HG03064 (cell line): ENCODE measurements at regions not wholly inside any gene's neighbourhood (a gene's known extent, or its start where the extent isn't known, plus 50 kb on each side); places are given as distances from the start of the nearest gene placed in this dataset.

Experiments
- ATAC-seq: cut with Tn5 transposase; IDR thresholded peaks from one replicate; pipeline ENCODE4 v1.9.1; 2021; ENCODE audit warnings: low read depth; ENCODE audit not compliant: unreplicated experiment

GRCh38 chr12:131370321-131370720 is 340.6 kb upstream of the SFSWAP start:
- no peak for ATAC-seq

- ATAC-seq = no peak
These were observed 340.0 kb upstream of the SFSWAP start for GRCh38 chr12:131370791-131371347.

DNA sequence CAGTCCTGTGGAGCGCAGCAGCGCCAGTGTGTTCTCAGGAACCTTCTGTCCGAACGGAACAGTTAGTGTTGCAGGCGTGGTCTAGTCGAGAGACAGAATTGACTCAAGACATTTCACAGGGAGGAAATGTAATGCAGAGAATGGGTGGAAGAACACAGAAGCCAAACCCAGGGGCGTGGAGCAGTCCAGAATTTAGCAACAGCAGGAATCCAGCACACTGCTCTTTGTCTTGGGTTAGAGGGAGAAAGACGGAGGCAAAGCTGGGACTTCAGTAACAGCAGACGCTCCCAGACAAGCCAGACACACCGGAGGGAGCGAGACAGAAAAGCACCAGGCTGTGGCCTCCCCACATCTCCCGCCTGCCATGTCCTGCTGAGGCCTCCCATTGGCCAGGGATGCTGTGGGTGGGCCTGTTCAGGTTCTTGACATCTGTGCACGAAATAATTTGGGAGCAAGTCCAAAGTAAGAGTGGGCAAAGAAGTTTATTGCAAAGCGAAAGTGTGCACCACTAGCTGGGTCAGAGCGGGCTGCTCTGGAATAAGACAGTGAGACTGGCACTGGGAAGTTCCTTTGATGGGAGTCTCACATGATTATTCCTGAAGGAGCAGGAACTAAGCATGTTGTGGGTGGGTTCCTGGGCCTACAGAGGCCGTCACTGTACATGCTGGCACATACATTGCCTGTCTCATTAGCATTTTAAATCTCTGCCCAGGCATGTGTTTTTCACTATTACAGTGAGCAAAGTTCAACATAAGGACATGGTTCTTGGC is 339.3 kb upstream of the SFSWAP start:
- no peak for ATAC-seq

- ATAC-seq = no peak
These were observed 338.8 kb upstream of the SFSWAP start for GRCh38 chr12:131372171-131372475.

DNA sequence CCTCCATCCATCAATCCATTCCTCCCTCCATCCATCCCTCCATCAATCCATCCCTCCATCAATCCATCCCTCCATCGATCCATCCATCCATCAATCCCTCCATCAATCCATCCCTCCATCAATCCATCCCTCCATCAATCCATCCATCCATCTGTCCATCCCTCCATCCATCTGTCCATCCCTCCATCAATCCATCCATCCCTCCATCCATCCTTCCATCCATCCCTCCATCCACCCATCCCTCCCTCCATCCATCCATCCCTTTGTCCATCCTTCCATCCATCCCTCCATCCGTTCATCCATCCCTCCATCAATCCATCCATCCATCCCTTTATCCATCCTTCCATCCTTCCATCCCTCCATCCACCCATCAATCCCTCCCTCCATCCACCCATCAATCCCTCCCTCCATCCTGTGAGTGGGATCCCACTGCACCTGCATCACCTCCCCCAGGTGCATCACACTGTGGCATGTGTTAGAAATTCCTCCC is 338.1 kb upstream of the SFSWAP start:
- ATAC-seq = no peak

DNA sequence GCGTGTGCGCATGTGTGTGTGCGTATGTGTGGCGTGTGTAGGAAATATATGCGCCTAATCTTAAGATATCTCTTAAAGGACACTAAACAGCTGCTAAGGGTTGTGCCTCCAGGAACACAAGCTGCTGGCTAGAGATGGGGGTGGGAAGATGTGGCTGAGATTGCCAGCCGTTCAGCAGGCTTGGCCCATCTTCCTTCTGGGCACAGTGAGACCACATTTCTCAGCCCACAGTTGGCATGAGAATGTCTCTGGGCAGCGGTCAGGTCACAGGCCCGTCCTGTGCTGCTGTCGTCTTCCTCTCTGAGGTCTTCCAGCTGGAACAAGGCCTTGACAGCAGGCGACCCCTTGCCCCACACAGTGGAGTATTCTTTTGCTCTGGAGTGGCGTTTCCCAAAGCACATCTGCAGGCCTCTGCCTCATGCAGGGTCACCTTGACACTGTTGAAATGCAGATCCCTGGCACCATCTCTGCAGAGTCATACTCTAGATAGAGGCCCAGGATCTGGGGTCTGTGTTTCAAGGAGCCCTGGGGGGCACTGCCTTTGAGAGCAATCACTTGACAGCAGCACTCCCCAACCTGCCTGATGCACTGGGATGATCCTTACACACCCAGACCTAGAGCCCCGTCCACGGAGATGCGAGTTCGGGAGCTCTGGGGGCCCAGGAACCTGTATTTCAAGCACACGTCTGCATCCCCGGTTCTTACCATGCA is 335.5 kb upstream of the SFSWAP start:
- no peak for ATAC-seq

DNA sequence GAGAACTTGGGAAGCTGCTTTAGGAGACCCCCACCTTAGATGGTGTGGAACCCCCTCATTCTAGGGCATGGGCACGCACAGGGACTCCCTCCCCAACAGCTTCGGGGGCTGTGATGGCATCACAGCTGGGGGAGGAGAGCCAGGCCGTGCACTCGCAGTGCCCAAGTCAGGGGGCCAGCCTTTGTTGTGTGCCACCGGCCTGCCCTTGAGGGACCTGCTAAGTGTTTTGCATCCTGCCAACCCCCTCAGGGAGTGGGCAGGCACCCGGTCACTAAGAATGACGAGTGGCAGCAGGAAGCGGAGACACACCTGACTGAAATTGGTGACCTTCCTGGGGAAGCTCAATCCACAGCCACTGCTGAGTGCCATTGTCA is 334.9 kb upstream of the SFSWAP start:
- ATAC-seq = no peak

DNA sequence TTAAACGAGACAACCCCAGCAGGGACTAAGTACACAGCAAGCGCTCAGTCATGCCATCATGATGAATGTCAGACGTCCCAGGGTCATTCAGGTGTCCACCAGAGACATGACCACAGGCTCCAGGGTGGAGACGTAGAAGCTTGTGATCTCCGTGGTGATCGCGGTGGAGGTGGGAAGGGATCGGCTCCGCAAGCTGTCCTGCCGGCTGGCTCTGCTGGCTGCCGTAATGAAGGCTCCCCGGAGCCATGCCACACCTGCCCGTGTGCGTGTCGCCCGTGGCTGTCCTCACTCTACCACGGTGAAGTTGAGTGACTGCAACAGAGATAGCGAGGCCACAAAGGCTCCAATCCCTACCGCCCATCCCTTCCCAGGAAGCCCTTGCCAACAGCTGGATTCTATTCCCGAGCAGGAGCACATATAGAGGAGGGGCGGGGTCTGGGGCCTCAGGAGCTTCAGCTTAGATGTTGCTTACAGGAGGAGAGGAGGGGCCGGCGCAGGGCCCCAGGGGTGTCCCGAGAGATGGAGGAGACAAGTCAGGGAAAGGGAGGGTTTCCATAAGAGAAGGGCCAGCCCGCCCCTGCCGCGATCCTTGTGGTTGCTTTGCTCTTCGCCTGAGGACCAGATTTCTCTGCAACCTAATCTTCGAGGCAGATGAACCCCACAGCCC is 332.6 kb upstream of the SFSWAP start:
- no peak for ATAC-seq

DNA sequence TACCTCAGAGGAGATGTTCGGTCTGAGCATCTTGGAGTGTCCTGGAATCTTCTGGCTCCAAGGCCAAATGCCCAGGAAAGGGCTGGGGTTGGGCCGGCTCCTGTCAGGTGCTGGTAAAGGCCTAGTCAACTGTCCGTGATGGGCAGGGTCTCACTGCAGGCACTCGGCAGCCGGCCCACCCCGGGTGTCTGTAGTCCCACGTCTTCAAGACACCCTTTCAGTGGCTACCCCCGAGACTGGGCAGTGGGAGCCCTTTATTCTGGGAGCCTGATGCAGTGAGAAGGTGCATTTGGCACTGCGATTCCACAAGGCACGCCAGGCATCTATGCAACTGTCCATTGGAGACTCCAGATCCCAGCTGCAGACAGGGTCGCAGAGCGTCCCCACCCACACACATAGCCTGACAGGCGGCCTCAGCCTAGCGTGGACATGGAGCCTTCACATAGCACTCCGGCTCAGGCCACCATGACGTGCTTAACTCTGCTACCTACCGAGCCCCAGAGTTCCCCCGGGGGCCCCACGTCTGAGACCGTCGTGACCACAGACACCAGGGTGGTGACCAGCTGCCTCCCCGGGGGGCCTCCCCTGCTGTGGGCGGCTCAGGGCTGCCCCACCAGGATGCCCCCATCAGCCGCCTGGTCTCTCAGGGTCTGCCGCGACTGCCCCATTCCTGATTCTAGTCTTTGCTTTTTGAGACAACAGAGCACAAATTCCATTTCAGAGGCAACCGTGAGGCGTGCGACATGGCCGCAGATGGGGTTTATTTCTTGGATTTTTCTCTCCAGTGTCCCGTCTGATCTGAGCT is 331.8 kb upstream of the SFSWAP start:
- no peak for ATAC-seq

DNA sequence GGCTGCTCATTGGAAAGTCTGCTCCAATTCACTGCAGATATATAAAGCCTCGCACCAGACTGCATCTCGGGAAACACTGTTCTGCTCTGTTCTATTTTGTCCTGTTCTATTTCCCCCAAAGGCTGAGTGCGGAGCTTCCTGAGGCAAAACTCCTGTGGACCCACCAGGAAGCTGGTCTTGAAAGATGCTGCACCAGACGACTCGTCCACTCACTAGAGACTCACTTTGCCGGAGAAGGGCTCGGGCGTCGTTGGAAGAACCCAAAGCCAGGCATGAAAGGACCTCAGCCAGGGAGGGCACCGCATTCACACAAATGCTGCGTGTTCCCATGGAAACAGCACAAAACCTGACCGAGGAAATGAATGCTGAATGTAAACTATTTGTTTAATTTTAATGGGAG is 331.2 kb upstream of the SFSWAP start:
- no peak for ATAC-seq

DNA sequence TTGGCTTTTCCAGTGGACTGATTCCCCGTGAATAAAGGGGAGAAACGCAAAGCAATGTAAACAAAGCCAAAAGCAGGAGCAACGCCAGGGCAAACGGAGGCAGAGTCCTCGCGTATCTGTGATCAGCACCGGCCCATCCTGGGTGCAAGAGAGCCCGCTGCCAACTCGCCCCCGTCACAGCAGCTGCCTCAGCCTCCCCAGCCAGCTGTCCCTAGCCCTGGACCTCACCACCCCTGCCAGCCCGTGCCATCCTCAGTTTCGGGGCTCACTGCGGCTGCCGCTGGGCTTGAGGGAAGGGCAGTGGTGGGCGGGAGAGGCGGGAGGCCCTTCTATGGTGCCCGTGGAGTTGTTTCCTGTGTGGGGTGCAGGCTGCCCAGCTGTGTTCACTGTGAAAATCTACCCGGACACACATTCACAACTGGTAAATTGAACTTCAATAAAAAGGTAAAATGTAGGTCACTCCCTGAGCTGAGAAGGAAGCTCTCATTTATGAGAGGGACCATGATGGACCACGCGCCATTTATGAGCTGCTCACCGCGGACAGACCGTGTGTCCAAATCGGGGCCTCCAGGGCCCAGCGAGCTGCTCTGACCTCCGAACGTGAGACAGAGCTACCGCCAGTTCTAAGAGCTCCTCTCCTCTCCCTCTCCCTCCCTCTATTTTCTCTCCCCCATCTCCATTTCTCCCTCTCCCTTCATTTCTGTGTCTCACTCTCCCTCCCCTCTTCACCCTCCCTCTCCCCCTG is 330.5 kb upstream of the SFSWAP start:
- no peak for ATAC-seq

- ATAC-seq = no peak
These were observed 329.8 kb upstream of the SFSWAP start for GRCh38 chr12:131380965-131381705.

GRCh38 chr12:131381716-131382430 is 329.0 kb upstream of the SFSWAP start:
- ATAC-seq = no peak

- no peak for ATAC-seq
These were observed 327.6 kb upstream of the SFSWAP start for GRCh38 chr12:131383291-131383690.

DNA sequence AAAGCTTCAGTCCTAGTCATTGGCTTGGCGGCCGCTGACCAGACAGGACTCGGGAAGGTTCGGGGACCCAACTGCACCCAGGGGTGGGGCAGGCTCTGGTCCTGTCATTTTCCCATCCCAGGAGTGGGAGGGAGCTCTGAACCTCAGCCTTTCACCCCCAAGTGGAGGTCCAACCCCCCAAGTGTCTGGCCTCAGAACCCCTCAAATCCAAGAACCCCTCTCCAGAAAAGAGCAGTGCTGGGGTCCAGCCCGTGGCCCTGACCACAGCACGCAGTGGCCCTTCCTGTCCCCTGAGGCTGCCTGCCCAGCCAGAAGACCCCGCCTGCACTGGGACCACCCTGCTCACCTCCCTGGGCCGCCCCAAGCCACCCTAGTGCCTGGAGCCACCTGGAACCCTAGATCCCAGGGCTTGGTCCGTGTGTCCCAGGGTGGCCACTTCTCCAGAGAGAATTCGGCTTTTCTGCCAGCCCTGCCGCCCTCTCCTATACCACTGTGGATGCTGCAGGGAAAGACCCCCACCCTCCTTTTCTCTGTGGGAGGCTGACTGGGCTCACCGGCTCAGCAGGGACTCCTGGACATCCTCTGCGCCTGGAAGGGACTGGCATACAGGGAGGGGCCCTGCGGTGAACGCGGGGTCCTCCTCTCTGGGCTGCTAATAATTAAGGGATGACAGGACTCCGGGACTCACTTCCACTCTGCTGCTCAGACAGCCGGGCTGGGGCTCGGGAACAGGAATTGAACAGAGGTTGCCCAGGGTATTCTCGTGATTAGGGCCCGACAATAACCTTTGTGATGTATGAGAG is 326.9 kb upstream of the SFSWAP start:
- ATAC-seq = no peak

- ATAC-seq = no peak
These were observed 326.4 kb upstream of the SFSWAP start for GRCh38 chr12:131384544-131384855.

DNA sequence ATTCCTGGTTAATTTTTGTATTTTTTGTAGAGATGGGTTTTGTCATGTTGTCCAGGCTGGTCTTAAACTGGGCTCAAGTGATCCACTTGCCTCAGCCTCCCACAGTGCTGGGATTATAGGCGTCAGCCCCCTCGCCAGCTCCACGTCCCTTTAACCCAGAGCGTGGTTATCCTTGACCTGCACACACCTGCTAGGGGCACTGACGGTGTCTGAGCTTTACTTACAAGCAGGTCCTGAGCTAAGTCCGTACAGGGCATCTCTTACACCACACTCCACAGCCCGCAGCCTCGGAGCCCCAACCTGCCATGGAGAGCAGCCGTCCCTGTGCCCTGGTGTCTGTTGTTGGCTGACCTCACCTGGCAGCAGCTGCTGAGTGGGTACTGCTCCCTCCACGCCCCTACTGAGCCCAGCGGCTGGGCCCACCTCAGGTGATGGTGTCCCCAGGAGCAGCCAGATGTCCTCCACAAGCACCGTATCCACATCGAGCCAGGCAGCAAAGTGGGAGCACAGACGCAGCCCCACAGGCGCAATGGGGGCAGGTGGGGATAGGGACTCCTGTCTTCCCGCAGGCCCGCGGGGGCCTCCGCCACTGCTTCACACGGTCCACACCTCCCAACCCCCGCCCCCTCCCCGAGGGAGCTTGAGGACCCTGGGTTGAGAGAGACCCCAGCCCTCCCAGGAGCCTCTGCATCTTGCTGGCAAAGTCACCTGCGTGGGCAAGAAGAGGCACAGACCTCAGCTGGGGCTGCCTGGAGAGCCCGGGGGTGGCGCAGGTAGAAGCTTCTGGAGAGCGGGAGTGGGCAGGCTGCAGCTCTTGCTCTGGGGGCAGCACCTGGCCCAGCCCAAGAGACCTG is 325.4 kb upstream of the SFSWAP start:
- ATAC-seq = no peak
